ENCODE measurements at regions not wholly inside any gene's neighbourhood (a gene's known extent, or its start where the extent isn't known, plus 50 kb on each side); places are given as distances from the start of the nearest gene placed in this dataset.
"Not testable (repeated sequence)": the region's sequence is repeated elsewhere in the genome, so short reads cannot be mapped to it uniquely, and the experiment has no call there.

- no peak for DNase-seq
- no peak overlapping the region for H3K27ac Mint-ChIP-seq
These were observed 317.5 kb upstream of the CDH18 start for GRCh38 chr5:20305463-20305862.

GRCh38 chr5:20304570-20304969, 316.6 kb upstream of the CDH18 start:
- ATAC-seq (ENCODE audit: low read depth); H3K27ac Mint-ChIP-seq; H3K36me3 Mint-ChIP-seq; POLR2A ChIA-PET; H3K4me1 Mint-ChIP-seq; H3K4me3 Mint-ChIP-seq; H3K27me3 Mint-ChIP-seq; DNase-seq: not testable (repeated sequence)
- peaks cover 10% of the 10 kb centered on the region for H3K9me3 Mint-ChIP-seq

More at GRCh38 chr5:20305463-20305862, 317.5 kb upstream of the CDH18 start:
- Mint-ChIP-seq H3K27me3 (no peaks in the 10 kb centered on the region), H3K9me3 (peaks cover 10% of the 10 kb centered on the region), H3K4me1 (no peaks in the 10 kb centered on the region), H3K36me3 (no peaks in the 10 kb centered on the region), H3K4me3 (no peak overlapping the region)
- POLR2A ChIA-PET: no interaction called here
- no peak for ATAC-seq (ENCODE audit: low read depth)

- peaks cover 13% of the 10 kb centered on the region for H3K9me3 Mint-ChIP-seq
- DNase-seq: no peak
- no peaks in the 10 kb centered on the region for H3K36me3 Mint-ChIP-seq
- H3K27ac Mint-ChIP-seq: no peak overlapping the region
- no peaks in the 10 kb centered on the region for H3K4me1 Mint-ChIP-seq
- no peak overlapping the region for H3K4me3 Mint-ChIP-seq
- H3K27me3 Mint-ChIP-seq: no peaks in the 10 kb centered on the region
- ATAC-seq (ENCODE audit: low read depth): no peak
- POLR2A ChIA-PET: no interaction called here
These were observed 312.1 kb upstream of the CDH18 start for GRCh38 chr5:20300110-20300509.

GRCh38 chr5:20294696-20295095, 306.7 kb upstream of the CDH18 start:
- Mint-ChIP-seq H3K4me1 (no peaks in the 10 kb centered on the region), H3K9me3 (peaks cover 3% of the 10 kb centered on the region), H3K4me3 (no peak overlapping the region), H3K36me3 (no peaks in the 10 kb centered on the region), H3K27ac (no peak overlapping the region), H3K27me3 (no peaks in the 10 kb centered on the region)
- DNase-seq (no peak), ATAC-seq (ENCODE audit: low read depth) (no peak)
- POLR2A ChIA-PET: no interaction called here

- H3K9me3 Mint-ChIP-seq: no peaks in the 10 kb centered on the region
- H3K27ac Mint-ChIP-seq: no peak overlapping the region
- POLR2A ChIA-PET: no interaction called here
- DNase-seq: no peak
- ATAC-seq (ENCODE audit: low read depth): no peak
- no peaks in the 10 kb centered on the region for H3K27me3 Mint-ChIP-seq
- H3K36me3 Mint-ChIP-seq: no peaks in the 10 kb centered on the region
- H3K4me3 Mint-ChIP-seq: no peak overlapping the region
- no peaks in the 10 kb centered on the region for H3K4me1 Mint-ChIP-seq
These were observed 303.8 kb upstream of the CDH18 start for GRCh38 chr5:20291766-20292165.

GRCh38 chr5:20287640-20288039, 299.6 kb upstream of the CDH18 start:
- Mint-ChIP-seq H3K4me1 (no peaks in the 10 kb centered on the region), H3K27me3 (no peaks in the 10 kb centered on the region), H3K36me3 (no peaks in the 10 kb centered on the region), H3K4me3 (no peak overlapping the region), H3K27ac (no peak overlapping the region), H3K9me3 (peaks cover 4% of the 10 kb centered on the region)
- ATAC-seq (ENCODE audit: low read depth): no peak
- POLR2A ChIA-PET: no interaction called here
- no peak for DNase-seq

GRCh38 chr5:20286512-20286911, 298.5 kb upstream of the CDH18 start:
- Mint-ChIP-seq H3K36me3 (no peaks in the 10 kb centered on the region), H3K27ac (no peak overlapping the region), H3K4me3 (no peak overlapping the region), H3K27me3 (no peaks in the 10 kb centered on the region), H3K4me1 (no peaks in the 10 kb centered on the region), H3K9me3 (peaks cover 4% of the 10 kb centered on the region)
- no peak for ATAC-seq (ENCODE audit: low read depth)
- POLR2A ChIA-PET: no interaction called here
- no peak for DNase-seq

GRCh38 chr5:20276959-20277263, 288.9 kb upstream of the CDH18 start:
- Mint-ChIP-seq H3K4me1 (no peaks in the 10 kb centered on the region), H3K9me3 (peaks cover 4% of the 10 kb centered on the region), H3K36me3 (no peaks in the 10 kb centered on the region), H3K4me3 (no peak overlapping the region), H3K27ac (no peak overlapping the region), H3K27me3 (no peaks in the 10 kb centered on the region)
- DNase-seq (no peak), ATAC-seq (ENCODE audit: low read depth) (no peak)
- POLR2A ChIA-PET: no interaction called here

- Mint-ChIP-seq H3K27me3 (no peaks in the 10 kb centered on the region), H3K4me1 (no peaks in the 10 kb centered on the region)
- no peak for ATAC-seq (ENCODE audit: low read depth)
These were observed 288.3 kb upstream of the CDH18 start for GRCh38 chr5:20276061-20276958.

GRCh38 chr5:20266066-20266465, 278.1 kb upstream of the CDH18 start:
- no peak overlapping the region for H3K27ac Mint-ChIP-seq
- POLR2A ChIA-PET: no interaction called here
- no peak for DNase-seq
- H3K4me3 Mint-ChIP-seq: no peak overlapping the region
- no peaks in the 10 kb centered on the region for H3K27me3 Mint-ChIP-seq
- H3K9me3 Mint-ChIP-seq: peaks cover 12% of the 10 kb centered on the region
- H3K36me3 Mint-ChIP-seq: no peaks in the 10 kb centered on the region
- H3K4me1 Mint-ChIP-seq: no peaks in the 10 kb centered on the region
- ATAC-seq (ENCODE audit: low read depth): no peak

More at GRCh38 chr5:20276061-20276958, 288.3 kb upstream of the CDH18 start:
- Mint-ChIP-seq H3K9me3 (peaks cover 4% of the 10 kb centered on the region), H3K36me3 (no peaks in the 10 kb centered on the region), H3K4me3 (no peak overlapping the region), H3K27ac (no peak overlapping the region)
- POLR2A ChIA-PET: no interaction called here
- DNase-seq: no peak

GRCh38 chr5:20262896-20263295, 274.9 kb upstream of the CDH18 start:
- no peaks in the 10 kb centered on the region for H3K27me3 Mint-ChIP-seq
- H3K27ac Mint-ChIP-seq: no peak overlapping the region
- H3K36me3 Mint-ChIP-seq: no peaks in the 10 kb centered on the region
- ATAC-seq (ENCODE audit: low read depth) (no peak), DNase-seq (no peak)
- POLR2A ChIA-PET: no interaction called here
- peaks cover 6% of the 10 kb centered on the region for H3K9me3 Mint-ChIP-seq
- no peak overlapping the region for H3K4me3 Mint-ChIP-seq
- H3K4me1 Mint-ChIP-seq: no peaks in the 10 kb centered on the region

GRCh38 chr5:20254748-20255147, 266.7 kb upstream of the CDH18 start:
- no peaks in the 10 kb centered on the region for H3K27me3 Mint-ChIP-seq
- H3K4me1 Mint-ChIP-seq: no peaks in the 10 kb centered on the region
- H3K4me3 Mint-ChIP-seq: no peak overlapping the region
- POLR2A ChIA-PET: no interaction called here
- H3K9me3 Mint-ChIP-seq: peaks cover 10% of the 10 kb centered on the region
- no peaks in the 10 kb centered on the region for H3K36me3 Mint-ChIP-seq
- ATAC-seq (ENCODE audit: low read depth) (no peak), DNase-seq (no peak)
- no peak overlapping the region for H3K27ac Mint-ChIP-seq

- no peaks in the 10 kb centered on the region for H3K27me3 Mint-ChIP-seq
- no peak overlapping the region for H3K4me3 Mint-ChIP-seq
- POLR2A ChIA-PET: no interaction called here
- no peak overlapping the region for H3K27ac Mint-ChIP-seq
- DNase-seq (no peak), ATAC-seq (ENCODE audit: low read depth) (no peak)
- H3K4me1 Mint-ChIP-seq: no peaks in the 10 kb centered on the region
- peaks cover 9% of the 10 kb centered on the region for H3K9me3 Mint-ChIP-seq
- H3K36me3 Mint-ChIP-seq: no peaks in the 10 kb centered on the region
These were observed 260.1 kb upstream of the CDH18 start for GRCh38 chr5:20248118-20248517.

GRCh38 chr5:20245432-20245974, 257.5 kb upstream of the CDH18 start:
- Mint-ChIP-seq H3K27ac (no peak overlapping the region), H3K27me3 (no peaks in the 10 kb centered on the region), H3K36me3 (no peaks in the 10 kb centered on the region), H3K4me3 (no peak overlapping the region), H3K9me3 (peaks cover 7% of the 10 kb centered on the region), H3K4me1 (no peaks in the 10 kb centered on the region)
- ATAC-seq (ENCODE audit: low read depth) (no peak), DNase-seq (no peak)
- POLR2A ChIA-PET: no interaction called here
